ENCODE measurements at regions not wholly inside any gene's neighbourhood (a gene's known extent, or its start where the extent isn't known, plus 50 kb on each side); places are given as distances from the start of the nearest gene placed in this dataset.

DNA sequence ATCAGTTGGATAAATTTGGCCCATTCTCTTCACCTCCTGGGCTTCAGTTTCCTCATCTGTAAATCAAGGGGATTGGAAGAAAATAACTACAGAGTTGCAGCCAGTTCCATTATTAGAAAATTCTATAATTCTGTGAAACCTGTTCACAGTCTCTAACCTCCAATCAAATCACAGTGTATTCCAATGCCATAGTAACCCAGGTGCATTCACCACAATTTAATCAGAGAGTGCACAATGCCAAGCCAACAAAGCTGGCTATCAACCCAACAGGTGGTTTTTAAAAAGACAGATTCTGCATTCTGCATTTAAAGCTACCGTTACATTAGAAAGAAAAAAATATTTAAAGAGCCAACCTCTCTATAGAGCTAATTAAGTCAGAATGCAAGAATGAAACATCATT lies 308.6 kb downstream of the RNF144A start:
- no peak for DNase-seq

DNA sequence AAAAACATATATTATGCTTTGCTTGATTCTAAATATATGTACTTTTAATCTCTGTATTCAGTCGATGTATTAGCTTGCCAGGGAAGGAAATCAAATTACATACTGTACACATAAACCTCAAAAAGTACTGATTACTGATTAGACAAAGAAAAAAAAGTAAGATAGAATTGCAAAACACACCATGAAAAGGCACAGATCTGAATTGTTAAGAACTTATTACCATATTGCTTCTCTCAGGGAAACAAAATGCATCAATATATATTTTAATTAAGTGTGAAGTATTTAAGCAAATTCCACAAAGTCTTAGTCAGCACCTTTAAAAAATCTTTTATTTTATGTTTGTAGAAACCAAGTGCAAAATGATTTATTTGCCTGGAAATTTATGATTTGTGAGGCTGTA lies 309.3 kb downstream of the RNF144A start:
- DNase-seq, result no peak

GRCh38 chr2:7233126-7233525 lies 315.9 kb downstream of the RNF144A start:
- DNase-seq, result no peak

GRCh38 chr2:7237466-7237865 lies 320.3 kb downstream of the RNF144A start:
- no peak for DNase-seq

DNA sequence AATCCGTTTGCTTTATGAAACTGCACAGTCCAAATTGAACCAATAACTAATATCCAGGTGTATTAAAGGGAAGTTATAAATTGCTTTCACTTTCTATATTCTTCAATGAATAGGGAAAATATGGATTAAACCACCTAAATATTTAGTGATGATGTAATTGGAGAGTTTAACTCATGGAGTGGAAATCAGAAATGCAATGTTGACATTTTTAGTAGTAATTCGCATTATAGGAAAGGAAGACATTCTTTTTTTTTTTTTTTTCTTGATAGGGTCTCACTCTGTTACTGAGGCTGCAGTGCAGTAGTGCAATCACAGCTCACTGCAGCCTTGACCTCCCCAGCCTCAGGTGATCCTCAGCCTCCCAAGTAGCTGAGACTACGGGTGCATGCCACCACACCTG lies 321.9 kb downstream of the RNF144A start:
- DNase-seq, result no peak

- no peak for DNase-seq
Measured at GRCh38 chr2:7241041-7241745, 324.0 kb downstream of the RNF144A start.

DNA sequence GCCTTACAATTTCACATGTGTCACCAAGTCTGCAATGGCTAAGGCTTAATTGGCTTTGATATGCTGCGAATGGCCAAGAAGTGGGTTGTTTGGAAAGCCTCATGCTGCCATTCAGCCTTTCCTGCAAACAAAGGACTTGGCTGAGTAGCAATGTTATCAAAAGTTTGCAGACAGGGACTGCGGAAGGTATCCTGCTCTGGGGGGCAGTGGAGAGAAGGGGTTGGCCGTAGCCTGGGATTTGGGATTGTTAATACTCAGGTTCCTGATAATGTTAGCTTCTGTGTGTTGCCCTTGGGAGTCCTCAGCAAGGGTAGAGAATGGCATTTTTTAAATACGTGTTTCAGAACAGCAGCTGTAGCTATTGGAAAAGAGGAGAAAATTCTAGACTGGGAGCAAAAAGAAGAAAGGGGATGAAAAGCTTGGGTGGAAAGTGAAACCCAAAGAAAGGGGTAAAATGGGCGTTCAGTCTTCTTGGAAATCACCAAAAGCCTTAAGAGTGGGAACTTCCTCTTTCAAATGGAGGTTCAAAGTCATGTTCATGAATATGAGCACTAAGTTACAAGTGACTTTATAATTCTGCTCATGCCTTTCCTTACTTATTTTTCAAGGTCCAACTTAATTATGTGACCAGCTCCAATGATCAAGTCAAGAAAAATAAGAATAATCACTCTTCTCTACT lies 325.1 kb downstream of the RNF144A start:
- DNase-seq, result no peak

DNA sequence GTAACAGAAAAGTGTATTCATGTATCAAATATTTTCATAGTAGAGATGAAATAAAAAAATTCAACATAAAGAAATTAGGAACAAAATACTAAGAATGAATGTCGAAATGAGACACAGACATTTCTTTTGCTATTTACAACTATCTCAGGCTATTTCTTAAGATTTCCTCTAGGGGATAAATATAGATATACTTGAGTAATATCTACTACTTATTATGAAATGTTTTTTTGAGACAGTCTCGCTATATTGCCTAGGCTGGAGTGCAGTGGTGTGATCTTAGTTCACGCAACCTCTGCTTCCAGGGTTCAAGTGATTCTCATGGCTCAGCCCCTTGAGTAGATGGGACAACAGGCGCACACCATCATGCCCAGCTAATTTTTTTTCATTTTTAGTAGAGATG lies 326.1 kb downstream of the RNF144A start:
- no peak for DNase-seq

DNA sequence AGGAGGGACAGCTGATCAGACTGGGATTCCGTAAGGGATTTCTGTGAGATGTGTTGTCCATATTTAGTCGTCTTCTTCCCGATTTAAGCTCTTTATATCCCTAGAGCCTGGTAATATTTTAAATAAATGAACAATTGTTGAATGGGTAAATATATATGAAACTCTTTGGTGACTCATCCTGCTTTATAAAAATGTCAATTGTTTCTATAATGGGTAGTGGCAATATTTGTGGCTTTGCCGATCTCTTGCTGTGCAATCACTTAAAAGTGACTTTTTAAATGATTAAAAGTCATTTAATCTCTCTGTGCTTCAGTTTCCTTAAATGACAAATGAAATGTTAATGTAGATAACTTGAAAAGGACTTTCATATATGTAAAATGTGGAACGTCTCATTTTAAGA lies 339.2 kb downstream of the RNF144A start:
- no peak for DNase-seq

DNA sequence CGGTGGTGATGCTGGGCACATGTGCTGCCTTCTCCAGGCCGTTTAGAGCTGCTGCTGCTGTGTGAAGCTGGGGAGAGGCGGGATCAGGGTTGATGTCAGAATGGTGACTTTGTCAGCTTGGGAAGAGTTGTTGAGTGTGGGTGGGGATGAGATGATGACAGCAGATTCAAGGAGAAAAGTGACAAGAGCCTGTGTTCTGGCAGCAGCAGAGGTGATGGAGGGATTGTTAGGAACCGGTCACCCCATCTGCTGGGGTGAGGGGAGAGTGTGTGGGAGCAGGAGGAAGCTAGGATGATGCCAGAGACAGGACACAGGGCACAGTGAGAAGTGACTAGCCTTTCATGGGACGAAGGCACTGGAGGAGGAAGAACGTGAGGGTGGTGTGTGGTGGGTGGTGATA lies 345.5 kb downstream of the RNF144A start:
- DNase-seq, result no peak

GRCh38 chr2:7264791-7265190 lies 347.6 kb downstream of the RNF144A start:
- no peak for DNase-seq

GRCh38 chr2:7265286-7265685 lies 348.1 kb downstream of the RNF144A start:
- DNase-seq, result no peak

DNA sequence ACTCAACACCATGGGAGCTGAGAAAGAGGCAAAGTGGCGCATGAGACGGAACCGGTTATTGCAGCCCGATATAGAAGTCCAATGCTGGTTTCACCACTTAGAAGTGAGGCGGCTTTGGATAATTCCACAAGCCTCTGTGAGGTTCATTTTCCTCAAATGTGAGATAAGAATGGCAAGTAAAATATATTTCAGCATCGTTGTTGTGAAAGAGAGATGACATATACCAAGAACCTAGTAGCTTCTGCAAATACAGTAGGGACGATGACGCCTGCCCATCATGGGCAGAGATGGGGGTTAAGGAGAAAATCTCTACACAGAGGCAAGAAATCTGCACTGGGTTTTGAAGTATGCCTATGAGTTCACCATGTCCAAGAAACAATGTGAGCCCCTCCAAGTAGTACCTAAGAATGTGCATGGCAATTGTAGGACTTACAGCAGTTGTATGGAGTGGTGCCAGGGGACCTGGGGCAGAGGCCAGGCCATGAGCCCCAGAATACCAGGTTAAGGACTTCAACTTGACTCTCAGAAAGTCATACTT lies 352.0 kb downstream of the RNF144A start:
- DNase-seq, result no peak

GRCh38 chr2:7270011-7270431 lies 352.8 kb downstream of the RNF144A start:
- no peak for DNase-seq

DNA sequence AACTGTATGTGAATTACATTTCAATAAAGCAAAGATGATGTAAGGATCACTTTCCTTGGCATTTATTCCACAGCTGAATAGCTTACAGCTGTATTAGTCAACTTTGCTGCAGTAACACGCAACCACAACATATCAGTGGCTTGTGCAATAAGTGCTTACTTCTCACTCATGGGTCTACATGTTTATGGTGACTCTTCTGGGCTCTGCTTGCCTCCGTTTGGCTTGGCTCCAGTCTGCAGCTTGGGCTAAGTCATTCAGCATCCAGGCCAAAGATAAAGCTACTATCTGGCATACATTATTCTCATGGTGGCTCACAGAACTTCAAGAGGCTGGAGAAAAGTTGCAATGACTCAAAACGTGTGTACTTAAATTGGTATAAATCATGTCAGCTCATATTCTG lies 355.0 kb downstream of the RNF144A start:
- DNase-seq, result no peak

DNA sequence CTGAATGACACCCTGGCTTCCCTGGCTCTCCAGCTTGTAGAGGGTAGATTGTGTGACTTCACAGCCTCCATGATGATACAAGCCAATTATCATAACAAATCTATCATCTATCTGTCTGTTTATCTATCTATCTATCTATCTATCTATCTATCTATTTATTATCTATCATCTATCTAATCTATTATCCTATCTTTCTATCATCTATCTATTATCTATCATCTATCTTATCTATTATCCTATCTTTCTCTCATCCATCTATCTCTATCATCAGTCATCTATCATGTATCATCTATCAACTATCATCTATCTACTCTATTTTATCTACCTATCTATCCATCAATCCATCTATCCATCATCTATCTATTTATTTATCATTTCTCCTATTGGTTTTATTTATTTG lies 361.8 kb downstream of the RNF144A start:
- no peak for DNase-seq

GRCh38 chr2:7279421-7279949 lies 362.3 kb downstream of the RNF144A start:
- DNase-seq, result no peak

GRCh38 chr2:7280790-7281189 lies 363.6 kb downstream of the RNF144A start:
- DNase-seq, result no peak

DNA sequence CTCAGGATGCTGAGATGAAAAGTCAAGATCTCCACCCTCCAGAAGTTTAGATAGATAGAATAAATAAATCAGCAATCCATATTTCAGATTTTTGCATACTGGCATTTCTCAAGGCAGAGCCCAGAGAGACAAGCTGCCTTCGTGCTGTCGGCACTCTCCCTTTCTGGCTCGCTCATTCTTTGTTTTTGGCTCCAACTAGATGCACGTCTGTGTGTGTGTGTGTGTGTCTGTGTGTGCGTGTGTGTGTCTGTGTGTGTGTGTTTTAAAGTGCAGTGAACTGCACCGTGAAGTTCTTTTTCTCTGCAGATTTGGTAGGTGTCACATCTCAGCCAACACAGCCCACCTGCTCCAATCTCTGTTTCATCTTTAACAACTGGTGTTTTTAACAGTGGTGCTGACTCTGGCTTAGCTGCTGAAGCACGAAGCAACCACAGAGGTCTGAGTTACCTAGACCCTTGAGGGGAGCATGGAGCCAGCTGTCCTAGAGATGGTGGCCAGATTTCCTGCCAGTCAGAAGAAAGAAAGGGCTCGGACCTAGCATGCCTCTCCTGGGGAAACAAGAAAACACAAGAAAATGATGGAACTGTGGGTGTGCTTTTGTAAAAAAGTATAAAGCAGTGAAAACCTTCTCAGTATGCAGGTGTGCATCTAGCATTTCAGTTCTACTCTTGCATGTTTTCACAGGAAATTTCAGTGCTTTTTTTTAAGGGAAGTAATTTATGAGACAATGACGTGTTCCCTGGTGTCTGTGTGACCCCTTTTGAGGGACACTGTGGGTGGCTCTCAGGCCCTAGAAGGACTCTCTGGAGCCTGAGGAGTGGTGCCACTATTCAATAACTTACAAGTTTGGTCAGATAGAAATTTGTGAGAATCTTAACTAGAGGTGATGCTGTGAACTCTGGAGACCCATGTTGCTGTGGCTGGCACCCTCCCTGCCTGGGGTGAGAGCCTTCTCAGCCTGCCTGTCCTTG lies 364.3 kb downstream of the RNF144A start:
- no peak for DNase-seq

DNA sequence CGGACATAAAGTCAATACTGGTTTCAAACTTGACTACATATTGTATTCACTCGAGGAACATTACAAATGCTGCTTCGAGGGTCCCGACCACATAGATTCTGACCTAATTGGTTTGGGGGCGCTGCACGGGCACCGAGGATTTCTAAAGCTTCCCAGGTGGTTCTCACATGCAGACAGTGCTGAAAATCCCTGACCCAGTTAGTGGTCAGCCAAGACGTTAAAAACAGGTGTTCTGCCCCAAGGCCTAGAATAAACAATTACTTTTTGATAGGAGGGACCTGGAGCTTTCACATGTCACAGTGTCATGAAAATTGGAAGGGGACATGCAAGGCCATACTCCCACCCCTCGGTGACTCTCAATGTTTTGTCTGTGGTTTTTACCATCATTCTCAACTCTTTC lies 368.9 kb downstream of the RNF144A start:
- no peak for DNase-seq

- no peak for DNase-seq
Measured at GRCh38 chr2:7288484-7288883, 371.3 kb downstream of the RNF144A start.

GRCh38 chr2:7289697-7290096 lies 372.5 kb downstream of the RNF144A start:
- DNase-seq, result no peak

DNA sequence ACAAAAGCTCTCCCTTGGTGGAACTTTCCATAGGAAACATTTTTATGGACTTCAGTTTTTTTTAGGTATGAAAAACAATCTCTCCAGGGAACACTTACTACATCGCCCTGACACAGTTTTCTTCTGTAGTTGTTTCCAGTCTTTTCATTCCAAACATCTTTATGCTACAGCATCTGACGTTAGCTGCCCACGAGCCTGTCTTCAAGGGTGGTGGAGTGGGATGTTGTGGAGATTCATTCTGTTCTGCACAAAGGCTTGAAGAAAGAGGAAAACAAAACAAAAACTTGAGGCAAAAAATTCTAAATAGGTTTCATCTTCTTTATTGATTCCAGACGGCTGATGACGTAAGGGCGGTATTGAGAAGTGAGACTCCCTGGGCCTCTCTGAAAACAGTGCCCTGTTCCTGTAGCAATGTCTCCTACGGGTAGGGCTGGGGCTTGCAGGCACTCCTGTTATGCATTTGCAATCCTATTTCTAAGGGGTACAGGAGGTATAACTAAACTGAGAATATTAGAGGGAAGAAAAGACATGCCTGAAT lies 375.0 kb downstream of the RNF144A start:
- no peak for DNase-seq

Data from kidney glomerular epithelial cell (primary cell).